Ectodermal cell (in vitro differentiated cells): ENCODE measurements at regions not wholly inside any gene's neighbourhood (a gene's known extent, or its start where the extent isn't known, plus 50 kb on each side); places are given as distances from the start of the nearest gene placed in this dataset.

Experiments
- H3K27ac ChIP-seq: 2 replicates; pipeline ENCODE4 v1.7.0; 2013; ENCODE audit warnings: mild to moderate bottlenecking, low read depth, low read length; ENCODE audit not compliant: insufficient read depth, poor library complexity, severe bottlenecking
- H3K27me3 ChIP-seq: 2 replicates; pipeline ENCODE4 v1.7.0; 2013; ENCODE audit warnings: mild to moderate bottlenecking, low read length; ENCODE audit not compliant: insufficient read depth, control insufficient read depth, poor library complexity, severe bottlenecking
- H3K36me3 ChIP-seq: one replicate; pipeline ENCODE4 v1.7.0; 2013; ENCODE audit warnings: low read length; ENCODE audit not compliant: control insufficient read depth, insufficient read depth
- H3K4me1 ChIP-seq: one replicate; pipeline ENCODE4 v1.7.0; 2013; ENCODE audit warnings: low read length; ENCODE audit not compliant: control insufficient read depth, insufficient read depth
- H3K4me3 ChIP-seq: 2 replicates; pipeline ENCODE4 v1.7.0; 2013; ENCODE audit warnings: low read depth, low read length, control low read depth; ENCODE audit not compliant: insufficient read depth
- H3K9me3 ChIP-seq: 2 replicates; pipeline ENCODE4 v1.7.0; 2013; ENCODE audit warnings: mild to moderate bottlenecking, low read length, moderate library complexity; ENCODE audit not compliant: control insufficient read depth
- WGBS, 2 experiments: methylation state at CpG; one replicate each; pipeline ENCODE4 v1.1.7; 2013; ENCODE audit warnings: missing lambda C conversion rate in 2 of 2; 5-methylcytosine and 5-hydroxymethylcytosine counted together

- no peaks in the 10 kb centered on the region for H3K9me3 ChIP-seq
Measured at GRCh38 chr5:171673328-171673727, 112.3 kb upstream of the SMIM23 start.

GRCh38 chr5:171673840-171674239 lies 111.8 kb upstream of the SMIM23 start:
- no peaks in the 10 kb centered on the region for H3K27me3 ChIP-seq
- H3K36me3 ChIP-seq: no peaks in the 10 kb centered on the region
- no peaks in the 10 kb centered on the region for H3K4me1 ChIP-seq
- no peaks in the 10 kb centered on the region for H3K9me3 ChIP-seq
- no peak overlapping the region for H3K4me3 ChIP-seq
- H3K27ac ChIP-seq: no peak overlapping the region

More at GRCh38 chr5:171673328-171673727, 112.3 kb upstream of the SMIM23 start:
- Histone ChIP-seq H3K36me3 (no peaks in the 10 kb centered on the region), H3K4me3 (no peak overlapping the region), H3K27ac (no peak overlapping the region), H3K27me3 (no peaks in the 10 kb centered on the region), H3K4me1 (no peaks in the 10 kb centered on the region)
- 90 to 93% methylated on average over 1 of the region's 1 CpG for WGBS, 2 experiments

GRCh38 chr5:171675511-171675910 lies 110.1 kb upstream of the SMIM23 start:
- Histone ChIP-seq H3K4me1 (no peaks in the 10 kb centered on the region), H3K9me3 (no peaks in the 10 kb centered on the region), H3K4me3 (no peak overlapping the region), H3K27me3 (no peaks in the 10 kb centered on the region), H3K36me3 (no peaks in the 10 kb centered on the region), H3K27ac (no peak overlapping the region)
- WGBS, 2 experiments: 91 to 97% methylated on average over 2 of the region's 2 CpGs

GRCh38 chr5:171676286-171676944 lies 109.2 kb upstream of the SMIM23 start:
- Histone ChIP-seq H3K4me3 (no peak overlapping the region), H3K27ac (no peak overlapping the region), H3K27me3 (no peaks in the 10 kb centered on the region), H3K4me1 (no peaks in the 10 kb centered on the region), H3K36me3 (no peaks in the 10 kb centered on the region), H3K9me3 (no peaks in the 10 kb centered on the region)
- 86% methylated on average over 6 of the region's 6 CpGs for WGBS, 2 experiments

- Histone ChIP-seq H3K4me3 (no peak overlapping the region), H3K27ac (no peak overlapping the region), H3K36me3 (no peaks in the 10 kb centered on the region), H3K27me3 (no peaks in the 10 kb centered on the region), H3K9me3 (no peaks in the 10 kb centered on the region), H3K4me1 (no peaks in the 10 kb centered on the region)
- WGBS, 2 experiments: 94 to 100% methylated on average over 1 of the region's 1 CpG
Measured at GRCh38 chr5:171678646-171679045, 107.0 kb upstream of the SMIM23 start.

GRCh38 chr5:171680485-171680884 lies 105.1 kb upstream of the SMIM23 start:
- Histone ChIP-seq H3K36me3 (no peaks in the 10 kb centered on the region), H3K4me3 (no peak overlapping the region), H3K4me1 (no peaks in the 10 kb centered on the region), H3K9me3 (no peaks in the 10 kb centered on the region), H3K27ac (no peak overlapping the region), H3K27me3 (no peaks in the 10 kb centered on the region)
- WGBS, 2 experiments: 86 to 91% methylated on average over 6 of the region's 6 CpGs

GRCh38 chr5:171681061-171681460 lies 104.6 kb upstream of the SMIM23 start:
- H3K27me3 ChIP-seq: no peaks in the 10 kb centered on the region
- 88 to 93% methylated on average over 4 of the region's 4 CpGs for WGBS, 2 experiments
- no peaks in the 10 kb centered on the region for H3K4me1 ChIP-seq
- H3K27ac ChIP-seq: no peak overlapping the region
- H3K4me3 ChIP-seq: no peak overlapping the region
- H3K9me3 ChIP-seq: no peaks in the 10 kb centered on the region
- no peaks in the 10 kb centered on the region for H3K36me3 ChIP-seq

- no peaks in the 10 kb centered on the region for H3K4me1 ChIP-seq
- no peaks in the 10 kb centered on the region for H3K36me3 ChIP-seq
- 89 to 92% methylated on average over 6 of the region's 6 CpGs for WGBS, 2 experiments
- H3K27me3 ChIP-seq: no peaks in the 10 kb centered on the region
- no peak overlapping the region for H3K4me3 ChIP-seq
- H3K27ac ChIP-seq: no peak overlapping the region
- no peaks in the 10 kb centered on the region for H3K9me3 ChIP-seq
Measured at GRCh38 chr5:171681677-171682076, 103.9 kb upstream of the SMIM23 start.

GRCh38 chr5:171682801-171683200 lies 102.8 kb upstream of the SMIM23 start:
- H3K4me3 ChIP-seq: no peak overlapping the region
- WGBS, 2 experiments: 92% methylated on average over 9 of the region's 9 CpGs
- no peak overlapping the region for H3K27ac ChIP-seq
- no peaks in the 10 kb centered on the region for H3K9me3 ChIP-seq
- H3K36me3 ChIP-seq: no peaks in the 10 kb centered on the region
- no peaks in the 10 kb centered on the region for H3K27me3 ChIP-seq
- no peaks in the 10 kb centered on the region for H3K4me1 ChIP-seq

- Histone ChIP-seq H3K36me3 (no peaks in the 10 kb centered on the region), H3K4me1 (no peaks in the 10 kb centered on the region), H3K4me3 (no peak overlapping the region), H3K9me3 (no peaks in the 10 kb centered on the region), H3K27me3 (no peaks in the 10 kb centered on the region), H3K27ac (no peak overlapping the region)
- WGBS, 2 experiments: 91 to 95% methylated on average over 4 to 5 of the region's 5 CpGs
Measured at GRCh38 chr5:171684169-171684568, 101.4 kb upstream of the SMIM23 start.
